A204.1 (cell line): ENCODE measurements at regions not wholly inside any gene's neighbourhood (a gene's known extent, or its start where the extent isn't known, plus 50 kb on each side); places are given as distances from the start of the nearest gene placed in this dataset.
"Not testable (repeated sequence)": the region's sequence is repeated elsewhere in the genome, so short reads cannot be mapped to it uniquely, and the experiment has no call there.

ENCODE experiments used
- FAIRE-seq: peaks from 2 replicates; lab custom pipeline; 2012; peaks lifted over from hg19 to GRCh38; lab: Jason Lieb, UNC

- no peak for FAIRE-seq
These were observed 79.5 kb upstream of the RALGAPA2 start for GRCh38 chr20:20791664-20792568.

- FAIRE-seq: no peak
These were observed 75.9 kb upstream of the RALGAPA2 start for GRCh38 chr20:20788308-20788707.

- FAIRE-seq: no peak
These were observed 74.0 kb upstream of the RALGAPA2 start for GRCh38 chr20:20786428-20786827.

- no peak for FAIRE-seq
These were observed 72.8 kb upstream of the RALGAPA2 start for GRCh38 chr20:20785226-20785625.

- not testable (repeated sequence) for FAIRE-seq
These were observed 72.0 kb upstream of the RALGAPA2 start for GRCh38 chr20:20784450-20784849.

GRCh38 chr20:20783450-20783849, 71.0 kb upstream of the RALGAPA2 start:
- FAIRE-seq: no peak

- no peak for FAIRE-seq
These were observed 70.3 kb upstream of the RALGAPA2 start for GRCh38 chr20:20782755-20783154.

- no peak for FAIRE-seq
These were observed 69.8 kb upstream of the RALGAPA2 start for GRCh38 chr20:20782231-20782630.

- FAIRE-seq: no peak
These were observed 68.6 kb upstream of the RALGAPA2 start for GRCh38 chr20:20781029-20781428.

GRCh38 chr20:20780127-20780824, 67.8 kb upstream of the RALGAPA2 start:
- FAIRE-seq: no peak

- no peak for FAIRE-seq
These were observed 66.2 kb upstream of the RALGAPA2 start for GRCh38 chr20:20778676-20779075.

- FAIRE-seq: no peak
These were observed 60.1 kb upstream of the RALGAPA2 start for GRCh38 chr20:20772497-20773085.

GRCh38 chr20:20768202-20768815, 55.9 kb upstream of the RALGAPA2 start:
- no peak for FAIRE-seq

- no peak for FAIRE-seq
These were observed 53.4 kb upstream of the RALGAPA2 start for GRCh38 chr20:20765696-20766365.

- no peak for FAIRE-seq
These were observed 51.2 kb upstream of the RALGAPA2 start for GRCh38 chr20:20763650-20764049.
